GM19035 (cell line): ENCODE measurements at regions not wholly inside any gene's neighbourhood (a gene's known extent, or its start where the extent isn't known, plus 50 kb on each side); places are given as distances from the start of the nearest gene placed in this dataset.

ENCODE experiments used
- ATAC-seq: cut with Tn5 transposase; IDR thresholded peaks from one replicate; pipeline ENCODE4 v1.9.1; 2021; ENCODE audit not compliant: unreplicated experiment

- ATAC-seq, result no peak
Measured at GRCh38 chr17:33403194-33403593, 110.1 kb upstream of the ASIC2 start.

- no peak for ATAC-seq
Measured at GRCh38 chr17:33404070-33404819, 111.2 kb upstream of the ASIC2 start.

- ATAC-seq, result no peak
Measured at GRCh38 chr17:33416131-33416530, 123.0 kb upstream of the ASIC2 start.

- no peak for ATAC-seq
Measured at GRCh38 chr17:33421933-33422332, 128.8 kb upstream of the ASIC2 start.

GRCh38 chr17:33433581-33433980, 140.5 kb upstream of the ASIC2 start:
- ATAC-seq, result no peak

- no peak for ATAC-seq
Measured at GRCh38 chr17:33434841-33435240, 141.7 kb upstream of the ASIC2 start.

GRCh38 chr17:33435721-33436301, 142.7 kb upstream of the ASIC2 start:
- ATAC-seq, result no peak

GRCh38 chr17:33436321-33436720, 143.2 kb upstream of the ASIC2 start:
- ATAC-seq, result no peak

GRCh38 chr17:33438139-33438538, 145.0 kb upstream of the ASIC2 start:
- ATAC-seq, result no peak

GRCh38 chr17:33438578-33438977, 145.5 kb upstream of the ASIC2 start:
- ATAC-seq, result no peak

- no peak for ATAC-seq
Measured at GRCh38 chr17:33442320-33442719, 149.2 kb upstream of the ASIC2 start.

GRCh38 chr17:33444731-33445130, 151.6 kb upstream of the ASIC2 start:
- no peak for ATAC-seq

GRCh38 chr17:33447090-33447489, 154.0 kb upstream of the ASIC2 start:
- no peak for ATAC-seq

GRCh38 chr17:33451221-33451620, 158.1 kb upstream of the ASIC2 start:
- ATAC-seq, result no peak

GRCh38 chr17:33457477-33457876, 164.4 kb upstream of the ASIC2 start:
- ATAC-seq, result no peak

GRCh38 chr17:33459078-33459940, 166.2 kb upstream of the ASIC2 start:
- ATAC-seq, result peak; percentile 79

GRCh38 chr17:33460781-33461450, 167.8 kb upstream of the ASIC2 start:
- ATAC-seq, result no peak

- ATAC-seq, result no peak
Measured at GRCh38 chr17:33463887-33464286, 170.8 kb upstream of the ASIC2 start.

- no peak for ATAC-seq
Measured at GRCh38 chr17:33464669-33465280, 171.7 kb upstream of the ASIC2 start.

GRCh38 chr17:33469421-33469820, 176.3 kb upstream of the ASIC2 start:
- ATAC-seq, result no peak

- ATAC-seq, result no peak
Measured at GRCh38 chr17:33469911-33470310, 176.8 kb upstream of the ASIC2 start.
